SK-N-MC (cell line): ENCODE measurements at regions not wholly inside any gene's neighbourhood (a gene's known extent, or its start where the extent isn't known, plus 50 kb on each side); places are given as distances from the start of the nearest gene placed in this dataset.

ENCODE experiments used
- EZH2 ChIP-seq: fragments of 200-600 bp; sonication (generic); IDR thresholded peaks from one replicate; pipeline ENCODE4 v1.6.1; 2017; ENCODE audit warnings: antibody characterized with exemption
- FOXP2 ChIP-seq: optimal IDR thresholded peaks from 2 replicates; pipeline ENCODE3; 2011; ENCODE audit warnings: mild to moderate bottlenecking, moderate library complexity; ENCODE audit not compliant: insufficient read depth; ENCODE audit errors: extremely low read length, control extremely low read depth
- POLR2AphosphoS5 ChIP-seq: IDR thresholded peaks from 2 replicates; pipeline ENCODE4 v1.6.1; 2012; ENCODE audit warnings: mild to moderate bottlenecking, low read depth, low read length, borderline replicate concordance

- TF ChIP-seq EZH2 (no peak), POLR2AphosphoS5 (no peak), FOXP2 (no peak)
These were observed 205.9 kb downstream of the NXNL2 start for GRCh38 chr9:88740844-88741243.
